ENCODE measurements at regions not wholly inside any gene's neighbourhood (a gene's known extent, or its start where the extent isn't known, plus 50 kb on each side); places are given as distances from the start of the nearest gene placed in this dataset.
"Not testable (repeated sequence)": the region's sequence is repeated elsewhere in the genome, so short reads cannot be mapped to it uniquely, and the experiment has no call there.

- Mint-ChIP-seq H3K9me3 (peaks cover 4% of the 10 kb centered on the region), H3K4me1 (no peaks in the 10 kb centered on the region), H3K27ac (no peak overlapping the region), H3K4me3 (no peak overlapping the region), H3K27me3 (no peaks in the 10 kb centered on the region), H3K36me3 (ENCODE audit: low read depth) (no peaks in the 10 kb centered on the region)
- ChIA-PET CTCF (no interaction called here), POLR2A (no interaction called here)
- no peak for DNase-seq
Measured at GRCh38 chr9:29078063-29078666, 1504.9 kb upstream of the C9orf72 start.

GRCh38 chr9:29100762-29101161, 1527.5 kb upstream of the C9orf72 start:
- POLR2A ChIA-PET: no interaction called here
- CTCF ChIA-PET: no interaction called here
- Mint-ChIP-seq H3K27me3 (no peaks in the 10 kb centered on the region), H3K27ac (no peak overlapping the region), H3K4me3 (no peak overlapping the region), H3K4me1 (no peaks in the 10 kb centered on the region), H3K9me3 (peaks cover 4% of the 10 kb centered on the region), H3K36me3 (ENCODE audit: low read depth) (no peaks in the 10 kb centered on the region)
- DNase-seq: no peak

GRCh38 chr9:29104166-29104565, 1530.9 kb upstream of the C9orf72 start:
- H3K9me3 Mint-ChIP-seq; POLR2A ChIA-PET; H3K4me1 Mint-ChIP-seq; H3K27ac Mint-ChIP-seq; DNase-seq; H3K27me3 Mint-ChIP-seq; H3K4me3 Mint-ChIP-seq; CTCF ChIA-PET; H3K36me3 Mint-ChIP-seq (ENCODE audit: low read depth): not testable (repeated sequence)

- Mint-ChIP-seq H3K4me3 (no peak overlapping the region), H3K27ac (no peak overlapping the region), H3K36me3 (ENCODE audit: low read depth) (no peaks in the 10 kb centered on the region), H3K9me3 (peaks cover 2% of the 10 kb centered on the region), H3K4me1 (no peaks in the 10 kb centered on the region), H3K27me3 (no peaks in the 10 kb centered on the region)
- ChIA-PET POLR2A (no interaction called here), CTCF (no interaction called here)
- DNase-seq: no peak
Measured at GRCh38 chr9:29118555-29118954, 1545.3 kb upstream of the C9orf72 start.

- DNase-seq: no peak
- ChIA-PET CTCF (no interaction called here), POLR2A (no interaction called here)
- peaks cover 27% of the 10 kb centered on the region for H3K9me3 Mint-ChIP-seq
- H3K27me3 Mint-ChIP-seq: no peaks in the 10 kb centered on the region
- no peak overlapping the region for H3K27ac Mint-ChIP-seq
- H3K4me1 Mint-ChIP-seq: no peaks in the 10 kb centered on the region
- no peaks in the 10 kb centered on the region for H3K36me3 Mint-ChIP-seq (ENCODE audit: low read depth)
- H3K4me3 Mint-ChIP-seq: no peak overlapping the region
Measured at GRCh38 chr9:29126783-29127182, 1553.5 kb upstream of the C9orf72 start.

- POLR2A ChIA-PET: no interaction called here
- Mint-ChIP-seq H3K4me3 (no peak overlapping the region), H3K27ac (no peak overlapping the region), H3K27me3 (no peaks in the 10 kb centered on the region), H3K4me1 (no peaks in the 10 kb centered on the region), H3K36me3 (ENCODE audit: low read depth) (no peaks in the 10 kb centered on the region), H3K9me3 (peaks cover 30% of the 10 kb centered on the region)
- no peak for DNase-seq
- CTCF ChIA-PET: no interaction called here
Measured at GRCh38 chr9:29129763-29130162, 1556.5 kb upstream of the C9orf72 start.

GRCh38 chr9:29144476-29144875, 1571.2 kb upstream of the C9orf72 start:
- ChIA-PET POLR2A (no interaction called here), CTCF (no interaction called here)
- no peak for DNase-seq
- Mint-ChIP-seq H3K27me3 (no peaks in the 10 kb centered on the region), H3K4me1 (no peaks in the 10 kb centered on the region), H3K36me3 (ENCODE audit: low read depth) (no peaks in the 10 kb centered on the region), H3K27ac (no peak overlapping the region), H3K4me3 (no peak overlapping the region), H3K9me3 (peaks cover 9% of the 10 kb centered on the region)

- Mint-ChIP-seq H3K36me3 (ENCODE audit: low read depth) (no peaks in the 10 kb centered on the region), H3K9me3 (peaks cover 2% of the 10 kb centered on the region), H3K27me3 (no peaks in the 10 kb centered on the region), H3K4me1 (no peaks in the 10 kb centered on the region), H3K4me3 (no peak overlapping the region), H3K27ac (no peak overlapping the region)
- POLR2A ChIA-PET: no interaction called here
- no peak for DNase-seq
- CTCF ChIA-PET: no interaction called here
Measured at GRCh38 chr9:29150606-29151005, 1577.3 kb upstream of the C9orf72 start.

GRCh38 chr9:29160763-29161353, 1587.6 kb upstream of the C9orf72 start:
- ChIA-PET CTCF (no interaction called here), POLR2A (no interaction called here)
- Mint-ChIP-seq H3K4me1 (no peaks in the 10 kb centered on the region), H3K36me3 (ENCODE audit: low read depth) (no peaks in the 10 kb centered on the region), H3K27ac (no peak overlapping the region), H3K4me3 (no peak overlapping the region), H3K27me3 (no peaks in the 10 kb centered on the region), H3K9me3 (no peaks in the 10 kb centered on the region)
- DNase-seq: no peak

GRCh38 chr9:29174136-29174535, 1600.9 kb upstream of the C9orf72 start:
- Mint-ChIP-seq H3K9me3 (peaks cover 5% of the 10 kb centered on the region), H3K4me1 (no peaks in the 10 kb centered on the region), H3K27me3 (no peaks in the 10 kb centered on the region), H3K27ac (no peak overlapping the region), H3K36me3 (ENCODE audit: low read depth) (no peaks in the 10 kb centered on the region), H3K4me3 (no peak overlapping the region)
- POLR2A ChIA-PET: no interaction called here
- CTCF ChIA-PET: no interaction called here
- no peak for DNase-seq

- Mint-ChIP-seq H3K4me3 (no peak overlapping the region), H3K36me3 (ENCODE audit: low read depth) (no peaks in the 10 kb centered on the region), H3K9me3 (peaks cover 5% of the 10 kb centered on the region), H3K27me3 (no peaks in the 10 kb centered on the region), H3K27ac (no peak overlapping the region), H3K4me1 (no peaks in the 10 kb centered on the region)
- ChIA-PET CTCF (no interaction called here), POLR2A (no interaction called here)
- no peak for DNase-seq
Measured at GRCh38 chr9:29176231-29176630, 1603.0 kb upstream of the C9orf72 start.

- no peaks in the 10 kb centered on the region for H3K27me3 Mint-ChIP-seq
- H3K4me1 Mint-ChIP-seq: no peaks in the 10 kb centered on the region
- no peaks in the 10 kb centered on the region for H3K36me3 Mint-ChIP-seq (ENCODE audit: low read depth)
- ChIA-PET POLR2A (no interaction called here), CTCF (no interaction called here)
- H3K4me3 Mint-ChIP-seq: no peak overlapping the region
- peaks cover 5% of the 10 kb centered on the region for H3K9me3 Mint-ChIP-seq
- no peak overlapping the region for H3K27ac Mint-ChIP-seq
- no peak for DNase-seq
Measured at GRCh38 chr9:29176786-29177185, 1603.5 kb upstream of the C9orf72 start.

- H3K4me1 Mint-ChIP-seq: no peaks in the 10 kb centered on the region
- POLR2A ChIA-PET: no interaction called here
- H3K27ac Mint-ChIP-seq: no peak overlapping the region
Measured at GRCh38 chr9:29183971-29184370, 1610.7 kb upstream of the C9orf72 start.

GRCh38 chr9:29188771-29189170, 1615.5 kb upstream of the C9orf72 start:
- H3K27ac Mint-ChIP-seq; H3K9me3 Mint-ChIP-seq; H3K36me3 Mint-ChIP-seq (ENCODE audit: low read depth); DNase-seq; CTCF ChIA-PET; H3K4me1 Mint-ChIP-seq; H3K4me3 Mint-ChIP-seq; POLR2A ChIA-PET; H3K27me3 Mint-ChIP-seq: not testable (repeated sequence)

More at GRCh38 chr9:29183971-29184370, 1610.7 kb upstream of the C9orf72 start:
- CTCF ChIA-PET: no interaction called here
- Mint-ChIP-seq H3K4me3 (no peak overlapping the region), H3K36me3 (ENCODE audit: low read depth) (no peaks in the 10 kb centered on the region), H3K27me3 (no peaks in the 10 kb centered on the region), H3K9me3 (no peaks in the 10 kb centered on the region)
- DNase-seq: no peak

All from activated CD4-positive, alpha-beta memory T cell treated with anti-CD3 and anti-CD28 coated beads, Interleukin-2, amount 10 ng/mL, durations not matched to agents 7 days and 5 days (primary cell).